Duodenal mucosa (tissue), 2 donors: ENCODE measurements at regions not wholly inside any gene's neighbourhood (a gene's known extent, or its start where the extent isn't known, plus 50 kb on each side); places are given as distances from the start of the nearest gene placed in this dataset.

Experiments used
- H3K27ac ChIP-seq: one replicate; pipeline ENCODE4 v1.7.0; 2013; ENCODE audit warnings: low read depth, low read length
- H3K27me3 ChIP-seq, 2 donors: one replicate each; pipeline ENCODE4 v1.7.0; 2013; ENCODE audit warnings: low read length in 2 of 2, control low read depth in 1 of 2; ENCODE audit not compliant: insufficient read depth in 2 of 2, control insufficient read depth in 1 of 2
- H3K36me3 ChIP-seq, 2 donors: one replicate each; pipeline ENCODE4 v1.7.0; 2013; ENCODE audit warnings: low read length in 2 of 2, control low read depth in 1 of 2; ENCODE audit not compliant: insufficient read depth in 2 of 2, control insufficient read depth in 1 of 2
- H3K4me1 ChIP-seq, 2 donors: one replicate each; pipeline ENCODE4 v1.7.0; 2013; ENCODE audit warnings: low read length in 2 of 2, control low read depth in 1 of 2; ENCODE audit not compliant: insufficient read depth in 2 of 2, control insufficient read depth in 1 of 2
- H3K4me3 ChIP-seq, 2 donors: one replicate each; pipeline ENCODE4 v1.7.0; 2013; ENCODE audit warnings: low read length in 2 of 2, low read depth in 1 of 2
- H3K9ac ChIP-seq, 2 donors: one replicate each; pipeline ENCODE4 v1.7.0; 2013; ENCODE audit warnings: low read length in 2 of 2, low read depth in 1 of 2
- H3K9me3 ChIP-seq, 2 donors: one replicate each; pipeline ENCODE4 v1.7.0; 2013; ENCODE audit warnings: low read length in 2 of 2, control low read depth in 1 of 2; ENCODE audit not compliant: control insufficient read depth in 1 of 2

DNA sequence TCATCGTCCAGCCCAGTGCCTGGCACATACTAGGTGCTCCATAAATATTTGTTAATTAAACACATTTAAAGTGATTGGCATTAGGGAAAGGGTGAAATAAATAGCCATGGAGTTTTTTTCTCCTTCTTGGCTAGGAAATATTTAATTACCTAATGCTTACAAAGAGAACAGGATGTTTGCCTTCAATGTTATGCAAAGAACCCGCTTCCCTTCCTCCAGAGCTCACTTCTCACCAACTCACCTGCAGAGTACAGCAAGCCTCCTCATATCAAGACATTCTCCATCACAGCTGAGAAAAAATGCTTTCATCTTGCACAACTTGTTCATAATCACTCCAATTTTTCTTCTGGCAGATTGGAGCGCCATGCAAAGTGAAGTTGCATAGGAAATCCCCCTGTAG, 161.7 kb upstream of the STK32A start:
- Histone ChIP-seq H3K27me3 (no peaks in the 10 kb centered on the region), H3K9ac (no peak overlapping the region), H3K36me3 (no peaks in the 10 kb centered on the region), H3K4me3 (no peak overlapping the region), H3K9me3 (no peaks in the 10 kb centered on the region), H3K27ac (no peak overlapping the region), H3K4me1 (no peaks in the 10 kb centered on the region)

DNA sequence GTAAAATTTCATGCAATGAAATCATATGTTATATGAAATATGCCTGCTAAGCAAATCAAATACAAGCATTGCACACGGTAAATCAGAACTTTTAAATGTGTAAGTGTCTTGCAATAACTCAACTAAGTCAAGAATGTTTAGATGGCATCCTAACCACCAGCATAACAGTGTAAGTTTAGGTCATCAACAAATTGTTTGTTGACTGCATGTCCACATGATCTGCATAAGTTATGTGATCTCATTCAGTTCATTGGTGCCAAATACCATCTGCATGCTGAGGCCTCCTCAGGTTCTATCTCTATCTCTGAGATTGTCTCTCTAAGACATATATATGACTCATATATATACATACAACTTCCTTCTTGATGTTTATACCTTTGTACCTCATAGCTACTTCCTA, 159.6 kb upstream of the STK32A start:
- Histone ChIP-seq H3K9me3 (no peaks in the 10 kb centered on the region), H3K9ac (no peak overlapping the region), H3K27ac (no peak overlapping the region), H3K36me3 (no peaks in the 10 kb centered on the region), H3K27me3 (no peaks in the 10 kb centered on the region), H3K4me1 (no peaks in the 10 kb centered on the region), H3K4me3 (no peak overlapping the region)

DNA sequence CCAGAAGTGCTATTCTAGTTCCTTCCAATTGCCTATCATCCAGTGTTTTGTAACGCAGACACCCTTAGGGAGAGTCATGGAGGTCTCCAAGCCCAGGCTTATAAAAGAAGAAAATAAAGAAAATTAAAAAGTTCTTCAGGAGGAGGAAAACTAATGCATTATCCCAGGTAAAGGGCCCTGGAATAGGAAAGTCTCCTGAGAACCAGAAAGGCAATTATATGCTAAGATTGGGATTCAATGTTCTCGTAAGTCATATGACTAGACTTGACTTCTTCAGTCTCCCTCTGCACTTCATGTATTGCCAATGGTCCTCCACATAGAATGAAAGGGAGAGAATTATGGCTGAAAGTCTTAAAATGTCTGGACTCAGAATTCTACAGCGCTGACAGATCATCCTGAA, 154.4 kb upstream of the STK32A start:
- Histone ChIP-seq H3K36me3 (no peaks in the 10 kb centered on the region), H3K27ac (no peak overlapping the region), H3K4me1 (no peaks in the 10 kb centered on the region), H3K9me3 (no peaks in the 10 kb centered on the region), H3K27me3 (no peaks in the 10 kb centered on the region), H3K9ac (no peak overlapping the region), H3K4me3 (no peak overlapping the region)

DNA sequence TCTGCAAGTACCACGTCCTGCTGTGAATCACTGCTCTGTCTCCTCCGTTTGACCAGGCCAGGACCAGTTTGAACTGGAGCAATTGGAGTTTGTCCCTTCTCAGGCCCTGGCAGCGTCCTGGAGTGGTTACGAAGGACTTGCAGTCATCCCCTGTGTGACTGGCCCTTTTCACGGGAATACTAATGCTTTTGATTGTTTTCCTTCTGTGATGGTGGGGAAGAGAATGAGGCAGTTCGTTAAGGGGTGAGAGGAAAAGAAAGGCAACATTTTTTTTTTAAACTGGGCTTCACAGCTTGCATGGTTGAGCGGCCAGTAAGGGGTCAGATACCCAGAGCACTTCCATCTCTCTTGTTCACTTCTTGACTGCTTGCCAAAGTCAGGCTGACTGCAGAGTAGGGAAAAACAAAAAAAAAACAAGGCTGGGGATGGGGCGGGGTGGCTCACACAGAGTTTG, 153.5 kb upstream of the STK32A start:
- H3K4me1 ChIP-seq, result no peaks in the 10 kb centered on the region
- no peak overlapping the region for H3K27ac ChIP-seq
- no peaks in the 10 kb centered on the region for H3K27me3 ChIP-seq
- no peaks in the 10 kb centered on the region for H3K36me3 ChIP-seq
- H3K9me3 ChIP-seq, result no peaks in the 10 kb centered on the region
- H3K4me3 ChIP-seq, result no peak overlapping the region
- no peak overlapping the region for H3K9ac ChIP-seq

DNA sequence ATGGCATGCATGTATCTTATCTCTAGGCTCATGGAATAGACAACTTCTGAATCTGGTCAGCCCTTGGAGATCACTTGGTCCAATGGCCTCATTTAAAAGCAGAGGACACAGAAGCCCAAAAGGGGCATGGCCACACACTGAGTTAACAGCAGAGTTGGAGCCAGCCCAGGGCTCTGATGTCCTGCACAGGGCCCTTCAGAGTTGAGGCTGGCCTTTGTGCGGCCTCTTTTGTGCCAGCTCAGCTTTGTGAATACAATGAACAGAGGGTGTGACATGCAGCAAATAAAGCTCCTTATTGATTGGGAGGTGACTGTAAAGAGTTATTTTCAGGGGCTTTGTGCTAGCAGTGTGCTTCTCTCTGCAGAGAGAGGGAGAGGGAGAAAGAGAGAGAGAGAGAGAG, 150.1 kb upstream of the STK32A start:
- H3K4me1 ChIP-seq, result no peaks in the 10 kb centered on the region
- H3K9ac ChIP-seq, result no peak overlapping the region
- H3K27ac ChIP-seq, result no peak overlapping the region
- H3K4me3 ChIP-seq, result no peak overlapping the region
- H3K9me3 ChIP-seq, result no peaks in the 10 kb centered on the region
- H3K36me3 ChIP-seq, result no peaks in the 10 kb centered on the region
- no peaks in the 10 kb centered on the region for H3K27me3 ChIP-seq

DNA sequence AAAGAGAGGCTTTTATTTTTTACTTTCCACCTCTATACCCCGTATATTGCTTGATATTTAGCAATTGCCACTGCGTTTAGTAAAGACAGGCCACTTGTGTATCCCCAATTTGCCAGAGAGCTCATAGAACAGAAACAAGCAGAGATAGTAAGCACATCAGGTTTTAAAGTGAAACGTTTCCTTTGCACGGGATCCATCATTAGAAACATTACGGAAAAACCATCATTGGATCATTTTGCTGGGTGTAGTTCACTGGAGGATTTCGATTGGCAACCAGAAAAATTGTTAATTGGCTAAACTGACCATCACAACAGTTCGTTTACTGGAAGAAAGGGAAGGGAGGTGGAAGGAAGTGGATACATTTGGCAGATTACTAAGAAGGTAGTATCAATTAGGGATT, 149.4 kb upstream of the STK32A start:
- H3K27ac ChIP-seq, result no peak overlapping the region
- H3K27me3 ChIP-seq, result no peaks in the 10 kb centered on the region
- no peak overlapping the region for H3K9ac ChIP-seq
- H3K4me1 ChIP-seq, result no peaks in the 10 kb centered on the region
- no peaks in the 10 kb centered on the region for H3K9me3 ChIP-seq
- H3K36me3 ChIP-seq, result no peaks in the 10 kb centered on the region
- H3K4me3 ChIP-seq, result no peak overlapping the region

DNA sequence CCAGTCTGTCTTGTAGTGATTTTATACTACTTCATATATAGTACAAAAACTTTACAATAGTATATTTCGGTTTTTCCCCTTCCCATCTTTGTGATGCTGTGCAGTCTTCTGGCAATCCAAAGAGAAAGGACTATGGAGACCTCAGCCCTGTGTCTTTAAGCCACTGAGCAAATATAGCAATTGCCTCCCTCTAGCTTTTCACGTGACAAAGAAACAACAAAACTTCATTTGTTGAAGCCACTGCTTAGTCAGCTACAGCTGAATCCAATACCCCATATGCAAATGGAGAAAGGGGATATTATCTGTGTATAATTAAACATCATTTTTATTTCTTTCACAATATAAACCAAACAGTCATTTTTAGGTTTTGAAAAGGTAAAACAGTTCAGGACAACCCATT, 142.8 kb upstream of the STK32A start:
- no peaks in the 10 kb centered on the region for H3K9me3 ChIP-seq
- H3K27me3 ChIP-seq, result no peaks in the 10 kb centered on the region
- H3K36me3 ChIP-seq, result no peaks in the 10 kb centered on the region
- no peaks in the 10 kb centered on the region for H3K4me1 ChIP-seq
- H3K27ac ChIP-seq, result no peak overlapping the region
- no peak overlapping the region for H3K9ac ChIP-seq
- no peak overlapping the region for H3K4me3 ChIP-seq

DNA sequence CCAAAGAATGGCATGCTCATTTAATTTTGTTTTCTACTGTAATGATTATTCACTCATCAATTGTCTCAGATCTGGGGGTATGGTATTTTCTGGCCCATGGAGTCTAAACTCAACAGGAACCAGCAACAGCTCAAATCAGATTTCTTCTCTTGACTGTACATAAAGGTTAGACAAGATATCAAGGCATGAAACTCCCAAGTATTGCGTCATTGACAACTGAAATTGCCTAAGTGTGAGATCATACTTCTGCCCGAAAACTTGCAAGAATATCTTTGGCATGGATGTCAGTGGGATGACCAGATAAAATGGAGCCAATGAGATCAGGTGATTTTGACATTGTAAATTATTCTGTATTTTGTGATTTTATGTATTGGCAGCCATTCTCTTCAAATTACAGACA, 141.7 kb upstream of the STK32A start:
- Histone ChIP-seq H3K36me3 (no peaks in the 10 kb centered on the region), H3K9me3 (no peaks in the 10 kb centered on the region), H3K27ac (no peak overlapping the region), H3K4me3 (no peak overlapping the region), H3K9ac (no peak overlapping the region), H3K4me1 (no peaks in the 10 kb centered on the region), H3K27me3 (no peaks in the 10 kb centered on the region)

DNA sequence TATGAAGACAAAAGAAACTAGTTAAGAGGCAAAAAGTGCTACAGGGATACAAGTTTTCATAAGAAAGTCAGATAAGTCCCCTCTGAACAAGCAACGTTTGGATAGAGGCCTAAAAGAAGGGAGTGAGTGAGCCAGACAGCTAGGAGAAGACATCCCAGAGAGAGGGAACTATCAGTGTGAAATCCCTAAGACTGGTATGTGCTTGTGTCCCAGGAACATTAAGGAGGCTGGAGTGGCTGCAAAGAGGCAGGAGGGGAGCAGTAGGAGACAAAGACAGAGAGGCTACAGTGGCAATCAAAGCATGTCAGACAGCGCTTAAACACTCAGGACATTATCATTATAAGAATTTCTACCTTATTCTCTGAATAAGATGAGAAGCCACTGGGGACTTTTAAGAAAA, 139.1 kb upstream of the STK32A start:
- Histone ChIP-seq H3K27ac (no peak overlapping the region), H3K4me1 (peaks cover 0 to 4% of the 10 kb centered on the region in 2 donors), H3K4me3 (no peak overlapping the region), H3K36me3 (no peaks in the 10 kb centered on the region), H3K9me3 (no peaks in the 10 kb centered on the region), H3K9ac (no peak overlapping the region), H3K27me3 (no peaks in the 10 kb centered on the region)

DNA sequence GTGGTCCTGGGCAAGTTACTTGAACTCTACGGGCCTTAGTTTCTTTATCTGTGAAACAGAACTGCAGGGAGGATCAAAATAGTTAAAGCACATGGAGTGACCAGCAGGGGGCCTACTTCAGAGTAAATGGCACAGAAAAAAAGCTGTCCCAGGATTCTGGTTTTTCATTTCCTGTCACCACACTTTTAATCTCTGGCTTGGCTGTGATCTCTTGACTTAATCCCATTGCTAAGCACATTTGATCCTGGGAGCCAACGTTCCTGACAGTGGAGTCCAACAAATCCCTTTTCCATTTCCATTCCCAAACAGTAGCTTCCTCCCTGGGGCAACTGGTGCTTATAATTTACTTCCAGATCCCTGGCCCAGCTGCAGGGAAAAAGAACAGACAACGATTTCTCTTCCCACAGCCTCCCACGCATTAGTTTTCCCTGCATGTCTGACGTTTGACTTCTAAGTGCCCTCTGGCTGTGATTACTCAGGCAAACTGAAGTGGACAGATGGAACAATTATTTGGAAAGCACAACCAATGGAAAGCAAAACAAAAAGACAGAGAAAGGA, 136.5 kb upstream of the STK32A start:
- H3K4me1 ChIP-seq, result peaks cover 0 to 4% of the 10 kb centered on the region in 2 donors
- H3K36me3 ChIP-seq, result no peaks in the 10 kb centered on the region
- no peaks in the 10 kb centered on the region for H3K27me3 ChIP-seq
- H3K9me3 ChIP-seq, result no peaks in the 10 kb centered on the region
- H3K4me3 ChIP-seq, result no peak overlapping the region
- H3K27ac ChIP-seq, result no peak overlapping the region
- no peak overlapping the region for H3K9ac ChIP-seq
